ENCODE measurements at regions not wholly inside any gene's neighbourhood (a gene's known extent, or its start where the extent isn't known, plus 50 kb on each side); places are given as distances from the start of the nearest gene placed in this dataset.

DNA sequence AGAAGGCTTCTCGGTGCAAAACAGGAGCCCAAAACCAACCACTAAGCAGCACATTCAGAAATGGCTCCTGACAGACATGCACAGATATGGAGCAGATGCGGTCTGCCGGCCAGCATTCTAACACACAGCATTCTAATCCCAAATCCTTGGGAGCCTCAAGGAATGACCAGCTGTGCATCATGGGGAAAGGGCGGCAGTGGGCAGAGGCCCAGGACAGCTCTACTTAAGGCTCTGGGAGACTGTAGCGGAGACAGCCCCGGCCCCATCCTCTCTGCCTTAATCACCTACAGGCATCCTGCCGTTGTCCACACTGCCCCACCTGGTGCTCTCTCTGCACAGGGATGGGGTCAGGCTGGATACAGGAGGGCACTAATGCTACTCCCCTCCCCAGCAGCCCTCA lies 1016.0 kb downstream of the UQCRFS1 start:
- Histone ChIP-seq H3K4me1 (no peaks in the 10 kb centered on the region), H3K36me3 (no peaks in the 10 kb centered on the region), H3K27me3 (no peaks in the 10 kb centered on the region), H3K4me2 (no peak overlapping the region), H3K9me3 (0 out of 2 replicates have a peak, but pooled peaks cover 2% of the 10 kb centered on the region), H3K4me3 (no peak overlapping the region), H3K27ac (no peak overlapping the region), H3K9ac (no peak overlapping the region), H4K20me1 (no peaks in the 10 kb centered on the region)
- TF ChIP-seq Cebpa-rat (IDR thresholded peaks at IDR 0.05), result no peak

- Histone ChIP-seq H3K9me3 (no peaks in the 10 kb centered on the region), H3K4me2 (no peak overlapping the region), H3K27me3 (no peaks in the 10 kb centered on the region), H3K27ac (no peak overlapping the region), H3K4me3 (no peak overlapping the region), H3K9ac (no peak overlapping the region), H3K36me3 (no peaks in the 10 kb centered on the region), H3K4me1 (no peaks in the 10 kb centered on the region), H4K20me1 (no peaks in the 10 kb centered on the region)
- TF ChIP-seq Cebpa-rat (IDR thresholded peaks at IDR 0.05), result no peak
Measured at GRCh38 chr19:28196101-28196500, 1016.9 kb downstream of the UQCRFS1 start.

- H3K27me3 ChIP-seq, result no peaks in the 10 kb centered on the region
- H3K36me3 ChIP-seq, result no peaks in the 10 kb centered on the region
- TF ChIP-seq Cebpa-rat (IDR thresholded peaks at IDR 0.05), result no peak
Measured at GRCh38 chr19:28185646-28186045, 1027.3 kb downstream of the UQCRFS1 start.

GRCh38 chr19:28184997-28185396 lies 1028.0 kb downstream of the UQCRFS1 start:
- Histone ChIP-seq H3K4me1 (no peaks in the 10 kb centered on the region), H3K4me3 (no peak overlapping the region), H3K4me2 (no peak overlapping the region), H3K27me3 (no peaks in the 10 kb centered on the region), H3K9ac (no peak overlapping the region), H3K36me3 (no peaks in the 10 kb centered on the region), H3K27ac (no peak overlapping the region), H4K20me1 (no peaks in the 10 kb centered on the region), H3K9me3 (peaks cover 22% of the 10 kb centered on the region)
- no peak for TF ChIP-seq Cebpa-rat (IDR thresholded peaks at IDR 0.05)

More at GRCh38 chr19:28185646-28186045, 1027.3 kb downstream of the UQCRFS1 start:
- Histone ChIP-seq H3K9ac (no peak overlapping the region), H3K27ac (no peak overlapping the region), H3K9me3 (peaks cover 22% of the 10 kb centered on the region), H3K4me2 (no peak overlapping the region), H3K4me3 (no peak overlapping the region), H3K4me1 (no peaks in the 10 kb centered on the region), H4K20me1 (no peaks in the 10 kb centered on the region)

- no peak overlapping the region for H3K4me2 ChIP-seq
- H3K4me3 ChIP-seq, result no peak overlapping the region
- no peaks in the 10 kb centered on the region for H3K27me3 ChIP-seq
- no peaks in the 10 kb centered on the region for H3K36me3 ChIP-seq
- no peak for TF ChIP-seq Cebpa-rat (IDR thresholded peaks at IDR 0.05)
- no peak overlapping the region for H3K27ac ChIP-seq
- H3K9me3 ChIP-seq, result peaks cover 26% of the 10 kb centered on the region
- no peaks in the 10 kb centered on the region for H3K4me1 ChIP-seq
- H4K20me1 ChIP-seq, result no peaks in the 10 kb centered on the region
- no peak overlapping the region for H3K9ac ChIP-seq
Measured at GRCh38 chr19:28176193-28176592, 1036.8 kb downstream of the UQCRFS1 start.

DNA sequence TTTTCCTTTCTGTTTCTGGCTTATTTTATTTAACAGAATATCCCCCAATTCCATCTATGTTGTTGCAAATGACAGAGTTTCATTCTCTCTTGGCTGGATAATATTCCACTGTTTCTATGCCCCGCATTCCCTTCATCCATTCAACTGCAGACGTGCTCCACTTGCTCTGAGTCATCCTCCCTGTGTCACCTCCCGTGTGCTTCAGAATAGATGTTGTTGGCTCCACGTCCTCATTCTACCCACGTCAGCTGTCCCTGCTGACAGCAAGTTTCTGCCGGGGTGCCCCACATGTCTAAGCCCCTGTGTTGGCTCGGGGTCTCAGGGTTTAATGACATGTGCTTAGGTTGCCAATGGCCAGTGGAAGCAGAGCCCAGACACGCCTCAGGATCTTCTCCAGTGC lies 1041.0 kb downstream of the UQCRFS1 start:
- Histone ChIP-seq H4K20me1 (no peaks in the 10 kb centered on the region), H3K4me3 (no peak overlapping the region), H3K27me3 (no peaks in the 10 kb centered on the region), H3K9ac (no peak overlapping the region), H3K4me2 (no peak overlapping the region), H3K4me1 (no peaks in the 10 kb centered on the region), H3K27ac (no peak overlapping the region), H3K36me3 (no peaks in the 10 kb centered on the region), H3K9me3 (peaks cover 18% of the 10 kb centered on the region)
- TF ChIP-seq Cebpa-rat (IDR thresholded peaks at IDR 0.05), result no peak

- H3K4me2 ChIP-seq, result no peak overlapping the region
- H4K20me1 ChIP-seq, result no peaks in the 10 kb centered on the region
- H3K27ac ChIP-seq, result no peak overlapping the region
- no peak for TF ChIP-seq Cebpa-rat (IDR thresholded peaks at IDR 0.05)
- no peaks in the 10 kb centered on the region for H3K9me3 ChIP-seq
- H3K4me1 ChIP-seq, result no peaks in the 10 kb centered on the region
- no peak overlapping the region for H3K4me3 ChIP-seq
- no peaks in the 10 kb centered on the region for H3K36me3 ChIP-seq
- no peak overlapping the region for H3K9ac ChIP-seq
- no peaks in the 10 kb centered on the region for H3K27me3 ChIP-seq
Measured at GRCh38 chr19:28170066-28170465, 1042.9 kb downstream of the UQCRFS1 start.

DNA sequence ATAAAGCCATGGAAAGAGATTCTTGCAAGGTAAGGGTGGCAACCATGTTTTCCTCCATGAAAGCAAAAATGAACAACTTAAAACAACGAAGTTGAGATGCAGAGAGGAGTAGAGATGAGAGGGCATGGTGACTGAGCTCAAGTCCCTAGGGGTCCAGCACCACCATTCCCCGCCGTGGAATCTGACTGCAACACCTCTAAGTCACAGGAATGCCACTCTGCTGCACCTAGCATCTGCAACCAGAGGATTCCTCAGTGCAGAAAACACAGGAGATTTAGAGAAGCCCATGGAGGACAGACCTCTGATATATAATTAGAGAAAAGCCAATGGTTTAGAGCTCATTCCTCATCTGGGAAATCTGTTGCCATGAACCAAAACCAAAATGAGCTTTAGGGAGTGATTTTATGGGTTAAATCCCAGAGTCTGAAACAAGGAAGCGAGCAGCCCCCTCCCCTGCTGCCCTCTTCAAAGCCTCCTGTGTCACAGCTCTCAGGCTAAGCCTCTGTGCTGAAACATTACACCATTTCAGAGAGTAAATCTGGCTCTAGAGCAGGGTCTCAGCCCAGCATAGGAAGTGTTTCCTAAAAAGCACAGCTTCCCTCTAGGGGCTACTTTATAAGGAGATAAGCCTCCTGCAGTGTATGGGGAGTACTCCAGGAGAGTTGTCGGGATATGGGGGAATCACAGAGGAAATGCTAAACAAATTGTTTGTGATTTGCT lies 1043.6 kb downstream of the UQCRFS1 start:
- no peak overlapping the region for H3K9ac ChIP-seq

GRCh38 chr19:28168557-28168956 lies 1044.4 kb downstream of the UQCRFS1 start:
- Histone ChIP-seq H3K4me1 (no peaks in the 10 kb centered on the region), H3K9ac (no peak overlapping the region), H3K4me2 (no peak overlapping the region), H3K27me3 (no peaks in the 10 kb centered on the region), H4K20me1 (no peaks in the 10 kb centered on the region), H3K4me3 (no peak overlapping the region), H3K9me3 (no peaks in the 10 kb centered on the region), H3K27ac (no peak overlapping the region), H3K36me3 (no peaks in the 10 kb centered on the region)
- no peak for TF ChIP-seq Cebpa-rat (IDR thresholded peaks at IDR 0.05)

More for the DNA sequence above, 1043.6 kb downstream of the UQCRFS1 start:
- Histone ChIP-seq H3K27me3 (no peaks in the 10 kb centered on the region), H3K4me1 (no peaks in the 10 kb centered on the region), H4K20me1 (no peaks in the 10 kb centered on the region), H3K27ac (no peak overlapping the region), H3K9me3 (no peaks in the 10 kb centered on the region), H3K4me3 (no peak overlapping the region), H3K4me2 (no peak overlapping the region), H3K36me3 (no peaks in the 10 kb centered on the region)
- no peak for TF ChIP-seq Cebpa-rat (IDR thresholded peaks at IDR 0.05)

- Histone ChIP-seq H3K27ac (no peak overlapping the region), H3K9me3 (no peaks in the 10 kb centered on the region), H3K27me3 (no peaks in the 10 kb centered on the region), H3K4me1 (no peaks in the 10 kb centered on the region), H3K4me2 (no peak overlapping the region), H3K9ac (no peak overlapping the region), H3K4me3 (no peak overlapping the region), H4K20me1 (no peaks in the 10 kb centered on the region), H3K36me3 (no peaks in the 10 kb centered on the region)
- TF ChIP-seq Cebpa-rat (IDR thresholded peaks at IDR 0.05), result no peak
Measured at GRCh38 chr19:28166025-28166424, 1046.9 kb downstream of the UQCRFS1 start.
